GM12878 (cell line): ENCODE measurements at regions not wholly inside any gene's neighbourhood (a gene's known extent, or its start where the extent isn't known, plus 50 kb on each side); places are given as distances from the start of the nearest gene placed in this dataset.

ENCODE experiments used
- ATAC-seq: fragments of 200-7000 bp; cut with Tn5 transposase; 3 replicates; pipeline ENCODE4 v1.9.1; 2020; ENCODE audit warnings: mild to moderate bottlenecking, moderate library complexity
- BruUV-seq: library from RNA; stranded (reverse); fragments of 400-500 nt; replicated peaks from 2 replicates; lab custom pipeline; 2021; lab: Mats Ljungman, UMichigan
- CTCF ChIA-PET: fragments of 300-600 bp; sonication (Branson Sonifier 250); formaldehyde crosslinking; extraction: SDS; loops from one replicate; lab custom pipeline; 2021; ENCODE audit warnings: inconsistent platforms; lab: Yijun Ruan, JAX
- POLR2A ChIA-PET: fragments of 350-600 bp; formaldehyde crosslinking; extraction: SDS; loops from one replicate; lab custom pipeline; 2021; ENCODE audit warnings: inconsistent platforms; lab: Charles Lee
- RAD21 ChIA-PET: fragments of 300-600 bp; sonication (Branson Sonifier 250); formaldehyde crosslinking; loops from one replicate; lab custom pipeline; 2023; ENCODE audit warnings: antibody characterized with exemption; ENCODE audit not compliant: unreplicated experiment; lab: Charles Lee
- SMC1A ChIA-PET: fragments of 300-600 bp; sonication (Branson Sonifier 250); formaldehyde crosslinking; loops from one replicate; lab custom pipeline; 2023; ENCODE audit not compliant: unreplicated experiment, uncharacterized antibody; lab: Charles Lee
- DNase-seq: peaks from one replicate; pipeline ENCODE4 v3.0.0-alpha.2; 2011; ENCODE audit warnings: low read depth, low spot score
- FAIRE-seq: peaks from 3 replicates; lab custom pipeline; 2011; peaks lifted over from hg19 to GRCh38; lab: Jason Lieb, UNC
- H2AFZ ChIP-seq: 2 replicates; pipeline ENCODE4 v1.6.0; 2011; ENCODE audit warnings: low read depth, low read length, control low read depth; ENCODE audit not compliant: control insufficient read depth
- H3K27ac ChIP-seq: 2 replicates; pipeline ENCODE4 v1.5.1; 2011; ENCODE audit warnings: control low read depth; ENCODE audit not compliant: control insufficient read depth, insufficient read depth
- H3K27me3 ChIP-seq, 2 experiments: replicated peaks in 1 of 2; 2 replicates each; pipeline versions ENCODE4 v1.6.0 to v1.6.1; 2011; ENCODE audit warnings: low read length in 1 of 2; ENCODE audit not compliant: control insufficient read depth in 2 of 2, insufficient read depth in 2 of 2
- H3K36me3 ChIP-seq, 2 experiments: 2 replicates each; pipeline ENCODE4 v1.5.1; 2011; ENCODE audit warnings: low read length in 1 of 2; ENCODE audit not compliant: control insufficient read depth in 2 of 2, insufficient read depth in 2 of 2
- H3K4me1 ChIP-seq: 2 replicates; pipeline ENCODE4 v1.6.1; 2011; ENCODE audit warnings: mild to moderate bottlenecking, low read length, moderate library complexity, mixed read lengths; ENCODE audit not compliant: control insufficient read depth, insufficient read depth
- H3K4me2 ChIP-seq: 2 replicates; pipeline ENCODE4 v1.6.0; 2011; ENCODE audit warnings: control low read depth; ENCODE audit not compliant: control insufficient read depth, insufficient read depth
- H3K4me3 ChIP-seq: fragments of 200-600 bp; sonication (generic); 2 replicates; pipeline ENCODE4 v1.5.1; 2016
- H3K79me2 ChIP-seq: 2 replicates; pipeline ENCODE4 v1.6.0; 2011; ENCODE audit warnings: low read length; ENCODE audit not compliant: control insufficient read depth, insufficient read depth
- H3K9ac ChIP-seq: 2 replicates; pipeline ENCODE4 v1.8.0; 2011; ENCODE audit warnings: low read length, control low read depth, mixed read lengths; ENCODE audit not compliant: control insufficient read depth, insufficient read depth
- H3K9me3 ChIP-seq: replicated peaks from 3 replicates; pipeline ENCODE4 v1.5.1; 2011; ENCODE audit warnings: mild to moderate bottlenecking, low read length; ENCODE audit not compliant: control insufficient read depth, insufficient read depth
- H4K20me1 ChIP-seq: 2 replicates; pipeline ENCODE4 v1.6.0; 2011; ENCODE audit not compliant: control insufficient read depth, insufficient read depth
- BHLHE40 ChIP-seq, 2 experiments: fragments of 450-650 bp in 1 of 2; IDR thresholded peaks; 2 replicates each; pipeline ENCODE4 v1.6.1; 2011 to 2017; ENCODE audit warnings: low read depth in 2 of 2, borderline replicate concordance in 1 of 2, improper control_type of control experiment in 1 of 2, low read length in 1 of 2, mild to moderate bottlenecking in 1 of 2
- CHD2 ChIP-seq: IDR thresholded peaks from 2 replicates; pipeline ENCODE4 v1.6.1; 2011; ENCODE audit warnings: low read depth, low read length, improper control_type of control experiment, borderline replicate concordance
- CREM ChIP-seq: IDR thresholded peaks from 2 replicates; pipeline ENCODE4 v1.6.1; 2014; ENCODE audit warnings: antibody characterized with exemption, low read depth
- DPF2 ChIP-seq: fragments of 450-650 bp; IDR thresholded peaks from 2 replicates; pipeline ENCODE4 v1.6.1; 2017; ENCODE audit warnings: mild to moderate bottlenecking
- ELK1 ChIP-seq: IDR thresholded peaks from 2 replicates; pipeline ENCODE4 v1.6.1; 2012; ENCODE audit warnings: low read depth, low read length, improper control_type of control experiment
- ETV6 ChIP-seq, 2 experiments: fragments of 450-650 bp in 1 of 2; IDR thresholded peaks in 1 of 2; conservative IDR thresholded peaks in 1 of 2; 2 replicates each; pipeline ENCODE4 v1.6.1; 2014; ENCODE audit warnings: antibody characterized with exemption in 1 of 2, borderline replicate concordance in 1 of 2, low read depth in 1 of 2, mild to moderate bottlenecking in 1 of 2, moderate library complexity in 1 of 2
- JUNB ChIP-seq: IDR thresholded peaks from 2 replicates; pipeline ENCODE4 v1.6.1; 2016; ENCODE audit warnings: antibody characterized with exemption, mild to moderate bottlenecking
- KAT2A ChIP-seq: conservative IDR thresholded peaks from 2 replicates; pipeline ENCODE4 v1.6.1; 2011; ENCODE audit warnings: low read depth, low read length; ENCODE audit not compliant: control insufficient read depth
- MEF2A ChIP-seq: IDR thresholded peaks from 2 replicates; pipeline ENCODE4 v1.6.1; 2011; ENCODE audit warnings: low read depth, mild to moderate bottlenecking, low read length, moderate library complexity; ENCODE audit not compliant: insufficient read depth
- NBN ChIP-seq: fragments of 450-650 bp; IDR thresholded peaks from 2 replicates; pipeline ENCODE4 v1.6.1; 2016
- NFXL1 ChIP-seq: fragments of 450-650 bp; IDR thresholded peaks from 2 replicates; pipeline ENCODE4 v1.6.1; 2017; ENCODE audit warnings: antibody characterized with exemption, mild to moderate bottlenecking, borderline replicate concordance
- PRDM15 ChIP-seq: fragments of 450-650 bp; formaldehyde crosslinking; IDR thresholded peaks from 2 replicates; pipeline ENCODE4 v1.4.0; 2020; ENCODE audit warnings: mild to moderate bottlenecking, moderate library complexity
- RBBP5 ChIP-seq: fragments of 200-600 bp; sonication (generic); conservative IDR thresholded peaks from 2 replicates; pipeline ENCODE4 v1.6.1; 2016
- SIN3A ChIP-seq: IDR thresholded peaks from 2 replicates; pipeline ENCODE4 v1.6.1; 2012; ENCODE audit warnings: low read depth, low read length, improper control_type of control experiment
- SIX5 ChIP-seq: IDR thresholded peaks from 2 replicates; pipeline ENCODE4 v1.6.1; 2011; ENCODE audit warnings: mild to moderate bottlenecking, low read depth, low read length, moderate library complexity; ENCODE audit not compliant: severe bottlenecking
- SMARCA5 ChIP-seq: fragments of 450-650 bp; IDR thresholded peaks from 2 replicates; pipeline ENCODE4 v1.6.1; 2017; ENCODE audit warnings: mild to moderate bottlenecking
- STAT3 ChIP-seq: IDR thresholded peaks from 2 replicates; pipeline ENCODE4 v1.6.1; 2011; ENCODE audit warnings: low read depth, low read length, improper control_type of control experiment
- TCF12 ChIP-seq: IDR thresholded peaks from 2 replicates; pipeline ENCODE4 v1.6.1; 2011; ENCODE audit warnings: low read depth, mild to moderate bottlenecking, low read length
- WRNIP1 ChIP-seq: IDR thresholded peaks from 2 replicates; pipeline ENCODE4 v1.6.1; 2011; ENCODE audit warnings: low read depth, low read length, improper control_type of control experiment, borderline replicate concordance
- ZBED1 ChIP-seq: IDR thresholded peaks from 2 replicates; pipeline ENCODE4 v1.6.1; 2016; ENCODE audit warnings: borderline replicate concordance
- WGBS: methylation state at CpG from one replicate; pipeline ENCODE4 v1.1.6; 2016; ENCODE audit warnings: low lambda C conversion rate; ENCODE audit not compliant: insufficient replicate concordance, insufficient coverage; ENCODE audit errors: missing lambda C conversion rate; 5-methylcytosine and 5-hydroxymethylcytosine counted together
- in situ Hi-C: fragments of 300-500 bp; cut with MboI; formaldehyde crosslinking; loops from 9 replicates; pipeline ENCODE4 v1.14.3; 2018; ENCODE audit warnings: mixed read lengths
- intact Hi-C: fragments of 100-400 bp; cut with micrococcal nuclease; formaldehyde crosslinking; loops from one replicate; pipeline ENCODE4 v1.14.2; 2022; ENCODE audit not compliant: unreplicated experiment

GRCh38 chr6:9520417-9521151, 894.3 kb downstream of the TFAP2A start:
- H3K27me3 ChIP-seq: no peaks in the 10 kb centered on the region
- ATAC-seq (peak; percentile 87), FAIRE-seq (no peak), DNase-seq (peak; percentile 25)
- H3K4me3 ChIP-seq: no peak overlapping the region
- no peaks in the 10 kb centered on the region for H4K20me1 ChIP-seq
- intact Hi-C loops: loop anchor here (2.0 kb wide), 1 partner anchor 14 kb away; no protein-coding TSS in a partner anchor
- RAD21 ChIA-PET: interaction anchor here (0.6 to 2.0 kb wide), 5 partner anchors 11 to 263 kb away, joined by 3 to 5 read pairs (median 3); no protein-coding TSS in a partner anchor
- in situ Hi-C loops: no loop called here
- H2AFZ ChIP-seq: peak overlapping the region; percentile 28; the same call in 1 of the 2 replicates
- H3K27ac ChIP-seq: peak overlapping the region; percentile 50; the same call in 1 of the 2 replicates
- SMC1A ChIA-PET: interaction anchor here (0.7 to 1.7 kb wide), 8 partner anchors 9 to 245 kb away, joined by 3 to 6 read pairs (median 3); no protein-coding TSS in a partner anchor
- no peaks in the 10 kb centered on the region for H3K79me2 ChIP-seq
- POLR2A ChIA-PET: interaction anchor here (0.6 to 0.8 kb wide), 2 partner anchors 10 to 16 kb away, joined by 3 to 7 read pairs; no protein-coding TSS in a partner anchor
- peak overlapping the region; percentile 7; the same call in 1 of the 2 replicates for H3K4me2 ChIP-seq
- BruUV-seq: no TSS peak
- H3K4me1 ChIP-seq: no peaks in the 10 kb centered on the region
- CTCF ChIA-PET: interaction anchor here (1.1 to 1.2 kb wide), 2 partner anchors 17 to 944 kb away, joined by 3 to 4 read pairs; no protein-coding TSS in a partner anchor
- H3K9me3 ChIP-seq: no peaks in the 10 kb centered on the region; the same call in 2 of the 3 replicates
- 0% methylated on average over 8 of the region's 8 CpGs for WGBS
- no peaks in the 10 kb centered on the region for H3K36me3 ChIP-seq
- no peak overlapping the region for H3K9ac ChIP-seq
- TF ChIP-seq BHLHE40 (IDR thresholded peaks at IDR 0.05; ENCODE audit: borderline replicate concordance in 1 of 2, low read depth in 2 of 2, low read length in 1 of 2) (no peak; a peak in 1 of 4 replicates), KAT2A (no peak), NFXL1 (no peak), JUNB (peak; percentile 91), CHD2 (0 out of 2 replicates have a peak, but pooled peaks have one; percentile 27), ETV6 (conservative IDR thresholded peaks at IDR 0.05 in 1 of 2, IDR thresholded peaks at IDR 0.05 in 1 of 2; ENCODE audit: borderline replicate concordance in 1 of 2, low read depth in 1 of 2) (peak in 1 of 2 experiments; percentile 20; a peak in 1 of 4 replicates), TCF12 (no peak), CREM (peak; percentile 68), DPF2 (peak; percentile 58; the same call in 1 of the 2 replicates), WRNIP1 (no peak), RBBP5 (no peak), ZBED1 (no peak), PRDM15 (CRISPR knock-in tag) (no peak), SIN3A (no peak), NBN (peak; percentile 38; the same call in 1 of the 2 replicates), SIX5 (no peak), STAT3 (no peak), SMARCA5 (no peak), ELK1 (no peak), MEF2A (peak; percentile 48; the same call in 1 of the 2 replicates)
